SU-DHL-6 (cell line): ENCODE measurements at regions not wholly inside any gene's neighbourhood (a gene's known extent, or its start where the extent isn't known, plus 50 kb on each side); places are given as distances from the start of the nearest gene placed in this dataset.

Source experiments
- EZH2phosphoT487 ChIP-seq: fragments of 200-600 bp; sonication (generic), shearing (Covaris generic); conservative IDR thresholded peaks from 2 replicates; pipeline ENCODE4 v1.6.1; 2018; ENCODE audit warnings: mild to moderate bottlenecking, antibody characterized with exemption, low read length, moderate library complexity, mixed read lengths
- TF ChIP-seq, protein P1 (sequence below): fragments of 200-600 bp; sonication (generic); IDR thresholded peaks from one replicate; pipeline ENCODE4 v1.5.1; 2017; ENCODE audit warnings: antibody characterized with exemption, mild to moderate bottlenecking, low read length, moderate library complexity; ENCODE audit not compliant: insufficient read depth, poor library complexity, severe bottlenecking

DNA sequence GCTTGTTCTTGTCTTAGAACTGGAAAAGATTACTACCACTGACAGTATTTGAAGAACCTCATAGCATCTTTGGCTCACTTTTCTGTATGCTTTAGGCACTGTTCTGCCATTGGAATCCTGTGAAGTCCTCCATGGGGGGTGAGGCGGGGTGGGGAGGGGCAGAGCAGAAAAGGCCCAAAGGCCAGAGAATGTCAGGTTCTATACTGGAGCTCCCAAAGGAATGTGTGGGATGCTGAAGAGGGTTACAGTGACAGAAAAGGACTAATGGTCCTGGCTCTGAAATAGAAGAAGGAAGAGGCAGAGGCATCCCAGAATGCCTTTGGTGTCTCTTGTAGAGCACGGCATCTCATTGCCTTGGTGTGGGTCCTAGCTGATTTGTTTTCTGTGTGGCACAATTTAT is 141.9 kb downstream of the HAUS1 start:
- TF ChIP-seq, protein P1, sequence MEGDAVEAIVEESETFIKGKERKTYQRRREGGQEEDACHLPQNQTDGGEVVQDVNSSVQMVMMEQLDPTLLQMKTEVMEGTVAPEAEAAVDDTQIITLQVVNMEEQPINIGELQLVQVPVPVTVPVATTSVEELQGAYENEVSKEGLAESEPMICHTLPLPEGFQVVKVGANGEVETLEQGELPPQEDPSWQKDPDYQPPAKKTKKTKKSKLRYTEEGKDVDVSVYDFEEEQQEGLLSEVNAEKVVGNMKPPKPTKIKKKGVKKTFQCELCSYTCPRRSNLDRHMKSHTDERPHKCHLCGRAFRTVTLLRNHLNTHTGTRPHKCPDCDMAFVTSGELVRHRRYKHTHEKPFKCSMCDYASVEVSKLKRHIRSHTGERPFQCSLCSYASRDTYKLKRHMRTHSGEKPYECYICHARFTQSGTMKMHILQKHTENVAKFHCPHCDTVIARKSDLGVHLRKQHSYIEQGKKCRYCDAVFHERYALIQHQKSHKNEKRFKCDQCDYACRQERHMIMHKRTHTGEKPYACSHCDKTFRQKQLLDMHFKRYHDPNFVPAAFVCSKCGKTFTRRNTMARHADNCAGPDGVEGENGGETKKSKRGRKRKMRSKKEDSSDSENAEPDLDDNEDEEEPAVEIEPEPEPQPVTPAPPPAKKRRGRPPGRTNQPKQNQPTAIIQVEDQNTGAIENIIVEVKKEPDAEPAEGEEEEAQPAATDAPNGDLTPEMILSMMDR, result no peak
- no peak for TF ChIP-seq EZH2phosphoT487
